Spleen (tissue), 11 donors: ENCODE measurements at regions not wholly inside any gene's neighbourhood (a gene's known extent, or its start where the extent isn't known, plus 50 kb on each side); places are given as distances from the start of the nearest gene placed in this dataset.

Source experiments
- DNase-seq: peaks from one replicate; pipeline ENCODE4 v3.0.0-alpha.2; 2020
- H3K27ac ChIP-seq, 8 donors: fragments of 200-600 bp; sonication (generic) in 7 of 8; 1 replicate in 4 of 8; 2 replicates in 4 of 8; pipeline versions ENCODE4 v1.5.0 to v1.8.0; 2016 to 2021; ENCODE audit warnings: inconsistent platforms in 4 of 8, mild to moderate bottlenecking in 4 of 8, moderate library complexity in 1 of 8
- H3K27me3 ChIP-seq, 7 donors: fragments of 200-600 bp; sonication (generic) in 6 of 7; replicated peaks in 1 of 7; 1 replicate in 4 of 7; 2 replicates in 3 of 7; pipeline versions ENCODE4 v1.5.0 to v1.8.0; 2016 to 2021; ENCODE audit warnings: inconsistent platforms in 3 of 7, mild to moderate bottlenecking in 1 of 7
- H3K36me3 ChIP-seq, 6 donors: fragments of 200-600 bp; sonication (generic) in 5 of 6; 1 replicate in 4 of 6; 2 replicates in 2 of 6; pipeline versions ENCODE4 v1.5.0 to v1.8.0; 2016 to 2021; ENCODE audit warnings: inconsistent platforms in 2 of 6
- H3K4me1 ChIP-seq, 6 donors: fragments of 200-600 bp; sonication (generic) in 5 of 6; 1 replicate in 3 of 6; 2 replicates in 3 of 6; pipeline versions ENCODE4 v1.5.0 to v1.8.0; 2016 to 2021; ENCODE audit warnings: inconsistent platforms in 3 of 6
- H3K4me3 ChIP-seq, 8 donors: fragments of 200-600 bp; sonication (generic) in 7 of 8; 1 replicate in 4 of 8; 2 replicates in 4 of 8; pipeline versions ENCODE4 v1.5.0 to v1.8.0; 2016 to 2021; ENCODE audit warnings: inconsistent platforms in 4 of 8, mild to moderate bottlenecking in 4 of 8, moderate library complexity in 2 of 8
- H3K9me3 ChIP-seq, 8 donors: fragments of 200-600 bp; sonication (generic) in 7 of 8; 1 replicate in 4 of 8; 2 replicates in 4 of 8; pipeline versions ENCODE4 v1.5.0 to v1.8.0; 2016 to 2021; ENCODE audit warnings: inconsistent platforms in 4 of 8
- POLR2A ChIP-seq, 3 donors: fragments of 450-650 bp; IDR thresholded peaks; one replicate each; pipeline ENCODE4 v1.5.1; 2017; ENCODE audit warnings: antibody characterized with exemption in 3 of 3, mild to moderate bottlenecking in 1 of 3
- POLR2AphosphoS5 ChIP-seq, 3 donors: sonication (generic); formaldehyde crosslinking; IDR thresholded peaks; one replicate each; pipeline ENCODE4 v1.5.1; 2017; ENCODE audit warnings: antibody characterized with exemption in 3 of 3
- WGBS, 5 donors: extraction: QIAGEN DNeasy Blood & Tissue Kit in 3 of 5; methylation state at CpG; one replicate each; pipeline versions ENCODE4 v1.1.5 to v1.1.7; 2013 to 2018; 5-methylcytosine and 5-hydroxymethylcytosine counted together
- intact Hi-C: fragments of 100-400 bp; cut with DNase I; formaldehyde crosslinking; loops from one replicate; pipeline ENCODE4 v1.15.0; 2023; ENCODE audit warnings: low total_unique reads
- TF ChIP-seq, protein P1 (sequence below), 11 experiments: fragments of 200-600 bp in 7 of 11; fragments of 450-650 bp in 4 of 11; sonication (generic) in 4 of 11; IDR thresholded peaks in 8 of 11; conservative IDR thresholded peaks in 3 of 11; 1 replicate in 7 of 11; 2 replicates in 4 of 11; pipeline versions ENCODE4 v1.4.0 to v1.8.0; 2016 to 2021; ENCODE audit warnings: antibody characterized with exemption in 11 of 11, inconsistent platforms in 4 of 11, mild to moderate bottlenecking in 1 of 11
- donor health status: healthy with polysubstance abuse.
- donor health status: DM: no; HTN: no; CAD: no; lungs with moderate emphysema.
- donor health status: DM: no; HTN: no; CAD: no.
- donor health status: Bipolar disorder and iron deficiency.
- donor health status: healthy.
- donor health status: DM: no; HTN: no; CAD: no.
- donor health status: DM: yes; HTN: yes; CAD: no.

DNA sequence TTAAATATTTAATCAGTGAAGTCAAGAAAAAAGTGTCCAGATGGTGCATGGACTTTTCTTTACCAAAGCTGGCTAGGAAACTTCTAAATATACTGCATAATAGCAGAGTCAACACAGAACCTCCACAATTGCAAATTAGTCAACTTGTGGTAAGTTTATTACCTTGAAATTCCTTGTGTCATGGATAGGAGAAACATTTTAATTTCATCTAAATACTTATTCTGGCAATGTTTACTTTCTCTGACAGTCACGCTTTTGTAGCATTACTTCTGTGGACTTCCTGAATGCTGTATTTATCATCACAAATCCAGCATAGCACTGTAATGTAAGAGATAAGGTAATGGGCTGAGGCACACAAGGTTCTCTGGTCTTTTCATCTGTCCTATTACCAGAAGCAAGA lies 2266.1 kb downstream of the PCDH7 start:
- no peak overlapping the region for H3K27ac ChIP-seq
- H3K27me3 ChIP-seq, result no peaks in the 10 kb centered on the region
- H3K4me1 ChIP-seq, result no peaks in the 10 kb centered on the region
- TF ChIP-seq, protein P1, sequence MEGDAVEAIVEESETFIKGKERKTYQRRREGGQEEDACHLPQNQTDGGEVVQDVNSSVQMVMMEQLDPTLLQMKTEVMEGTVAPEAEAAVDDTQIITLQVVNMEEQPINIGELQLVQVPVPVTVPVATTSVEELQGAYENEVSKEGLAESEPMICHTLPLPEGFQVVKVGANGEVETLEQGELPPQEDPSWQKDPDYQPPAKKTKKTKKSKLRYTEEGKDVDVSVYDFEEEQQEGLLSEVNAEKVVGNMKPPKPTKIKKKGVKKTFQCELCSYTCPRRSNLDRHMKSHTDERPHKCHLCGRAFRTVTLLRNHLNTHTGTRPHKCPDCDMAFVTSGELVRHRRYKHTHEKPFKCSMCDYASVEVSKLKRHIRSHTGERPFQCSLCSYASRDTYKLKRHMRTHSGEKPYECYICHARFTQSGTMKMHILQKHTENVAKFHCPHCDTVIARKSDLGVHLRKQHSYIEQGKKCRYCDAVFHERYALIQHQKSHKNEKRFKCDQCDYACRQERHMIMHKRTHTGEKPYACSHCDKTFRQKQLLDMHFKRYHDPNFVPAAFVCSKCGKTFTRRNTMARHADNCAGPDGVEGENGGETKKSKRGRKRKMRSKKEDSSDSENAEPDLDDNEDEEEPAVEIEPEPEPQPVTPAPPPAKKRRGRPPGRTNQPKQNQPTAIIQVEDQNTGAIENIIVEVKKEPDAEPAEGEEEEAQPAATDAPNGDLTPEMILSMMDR (IDR thresholded peaks at IDR 0.05 in 8 of 11, conservative IDR thresholded peaks at IDR 0.05 in 3 of 11), result no peak
- TF ChIP-seq POLR2AphosphoS5 (IDR thresholded peaks at IDR 0.05) (no peak), POLR2A (IDR thresholded peaks at IDR 0.05) (no peak)
- intact Hi-C loops, result no loop called here
- no peaks in the 10 kb centered on the region for H3K36me3 ChIP-seq
- H3K4me3 ChIP-seq, result no peak overlapping the region
- peaks cover 0 to 1% (median 0%) of the 10 kb centered on the region in 8 donors for H3K9me3 ChIP-seq
- DNase-seq, result no peak
- WGBS, 5 donors, result 26 to 83% (median 77%) methylated on average over 1 of the region's 1 CpG

DNA sequence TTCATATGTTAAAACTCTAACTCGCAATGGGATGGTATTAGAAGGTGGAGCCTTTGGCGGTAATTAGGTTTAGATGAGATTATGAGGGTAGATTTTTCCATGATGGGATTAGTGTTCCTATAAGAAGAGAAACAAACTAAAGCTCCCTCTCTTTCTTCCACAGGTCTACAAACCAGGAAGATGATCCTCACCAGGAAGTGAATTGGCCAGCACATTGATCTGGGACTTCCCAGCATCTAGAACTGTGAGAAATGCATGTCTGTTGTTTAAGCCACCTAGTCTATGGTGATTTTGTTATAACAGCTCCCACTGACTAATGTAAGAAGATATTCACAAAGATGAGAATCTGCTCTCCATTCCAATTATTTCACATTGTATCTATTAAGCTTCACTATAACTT lies 2266.9 kb downstream of the PCDH7 start:
- intact Hi-C loops, result no loop called here
- no peak for DNase-seq
- Histone ChIP-seq H3K27ac (no peak overlapping the region), H3K4me1 (no peaks in the 10 kb centered on the region), H3K4me3 (no peak overlapping the region), H3K36me3 (no peaks in the 10 kb centered on the region), H3K9me3 (no peaks in the 10 kb centered on the region), H3K27me3 (no peaks in the 10 kb centered on the region)
- 69 to 89% (median 87%) methylated on average over 2 of the region's 2 CpGs for WGBS, 5 donors
- TF ChIP-seq, protein P1 (IDR thresholded peaks at IDR 0.05 in 8 of 11, conservative IDR thresholded peaks at IDR 0.05 in 3 of 11), result no peak
- TF ChIP-seq POLR2AphosphoS5 (IDR thresholded peaks at IDR 0.05) (no peak), POLR2A (IDR thresholded peaks at IDR 0.05) (no peak)

DNA sequence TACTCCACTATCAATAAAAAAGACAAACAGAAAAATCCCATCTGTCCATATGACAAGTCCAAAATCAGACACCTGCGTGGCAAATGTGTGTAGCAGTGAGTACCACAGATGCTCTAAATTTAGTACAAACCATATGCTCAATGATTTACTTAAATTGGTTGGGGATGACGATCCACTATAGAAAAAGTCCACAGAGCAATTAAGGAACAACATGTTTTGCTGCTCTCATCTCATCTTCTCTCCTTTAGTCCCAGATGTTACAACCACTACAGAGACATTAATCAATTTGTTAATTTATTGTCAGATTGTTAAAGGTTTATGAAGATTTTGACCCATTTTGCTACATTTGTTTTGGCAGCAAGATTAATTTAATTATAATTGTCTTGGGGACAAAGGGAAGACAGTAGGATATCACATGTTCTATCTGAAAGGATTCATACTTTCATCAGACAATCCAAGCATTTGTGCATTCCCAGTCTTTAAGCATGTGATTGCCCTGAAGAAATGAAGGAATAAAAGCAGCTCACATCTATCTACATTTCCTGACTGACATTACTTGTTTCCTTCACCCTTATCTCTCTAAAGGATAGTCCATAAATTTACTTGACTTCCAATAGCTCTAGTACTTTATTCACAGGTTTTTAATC lies 2268.1 kb downstream of the PCDH7 start:
- TF ChIP-seq, protein P1 (IDR thresholded peaks at IDR 0.05 in 8 of 11, conservative IDR thresholded peaks at IDR 0.05 in 3 of 11), result no peak
- no peak for TF ChIP-seq POLR2AphosphoS5 (IDR thresholded peaks at IDR 0.05)
- TF ChIP-seq POLR2A (IDR thresholded peaks at IDR 0.05), result no peak
- Histone ChIP-seq H3K27ac (no peak overlapping the region), H3K27me3 (no peaks in the 10 kb centered on the region), H3K4me3 (no peak overlapping the region), H3K9me3 (no peaks in the 10 kb centered on the region), H3K4me1 (no peaks in the 10 kb centered on the region), H3K36me3 (no peaks in the 10 kb centered on the region)
- intact Hi-C loops, result no loop called here
- 67 to 81% (median 71%) methylated on average over 2 of the region's 2 CpGs for WGBS, 5 donors
- no peak for DNase-seq

DNA sequence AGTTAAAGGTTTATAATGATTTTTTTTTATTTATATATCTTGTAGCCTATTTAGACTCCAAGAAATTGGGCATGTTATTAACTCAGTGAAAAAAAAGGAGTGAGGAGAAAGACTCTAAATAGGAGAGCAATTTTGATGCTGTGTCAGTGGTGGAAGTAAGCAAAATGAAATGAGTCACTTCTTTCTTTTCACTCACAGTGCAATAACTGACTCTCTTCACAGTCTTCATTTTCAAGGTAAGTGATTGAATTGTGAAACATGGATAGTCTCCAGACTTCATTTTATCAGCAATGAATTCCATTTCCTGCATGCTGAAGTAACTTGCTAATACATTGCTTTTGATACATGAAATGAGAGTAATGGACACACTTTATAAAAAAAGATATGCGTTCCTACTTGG lies 2271.5 kb downstream of the PCDH7 start:
- no peak overlapping the region for H3K27ac ChIP-seq
- TF ChIP-seq, protein P1 (IDR thresholded peaks at IDR 0.05 in 8 of 11, conservative IDR thresholded peaks at IDR 0.05 in 3 of 11), result no peak
- TF ChIP-seq POLR2AphosphoS5 (IDR thresholded peaks at IDR 0.05) (no peak), POLR2A (IDR thresholded peaks at IDR 0.05) (no peak)
- no peak overlapping the region for H3K4me3 ChIP-seq
- H3K27me3 ChIP-seq, result no peaks in the 10 kb centered on the region
- 92 to 98% (median 95%) methylated on average over 1 of the region's 1 CpG for WGBS, 5 donors
- intact Hi-C loops, result no loop called here
- H3K9me3 ChIP-seq, result peaks cover 0 to 3% (median 0%) of the 10 kb centered on the region in 8 donors
- H3K36me3 ChIP-seq, result no peaks in the 10 kb centered on the region
- no peak for DNase-seq
- H3K4me1 ChIP-seq, result no peaks in the 10 kb centered on the region
